ENCODE measurements at regions not wholly inside any gene's neighbourhood (a gene's known extent, or its start where the extent isn't known, plus 50 kb on each side); places are given as distances from the start of the nearest gene placed in this dataset.
"Not testable (repeated sequence)": the region's sequence is repeated elsewhere in the genome, so short reads cannot be mapped to it uniquely, and the experiment has no call there.

GRCh38 chr14:82814339-82814738, 1280.7 kb upstream of the SEL1L start:
- not testable (repeated sequence) for H3K9me3 Mint-ChIP-seq; ATAC-seq; H3K27me3 Mint-ChIP-seq (ENCODE audit: low read depth); H3K36me3 Mint-ChIP-seq (ENCODE audit: insufficient read depth); DNase-seq; H3K4me1 Mint-ChIP-seq (ENCODE audit: low read depth); H3K4me3 Mint-ChIP-seq

- Mint-ChIP-seq H3K9me3 (peaks cover 9% of the 10 kb centered on the region), H3K27me3 (ENCODE audit: low read depth) (no peaks in the 10 kb centered on the region), H3K36me3 (ENCODE audit: insufficient read depth) (no peaks in the 10 kb centered on the region), H3K4me1 (ENCODE audit: low read depth) (no peaks in the 10 kb centered on the region), H3K4me3 (no peak overlapping the region)
- no peak for ATAC-seq
- DNase-seq: no peak
These were observed 1296.9 kb upstream of the SEL1L start for GRCh38 chr14:82830596-82830995.

GRCh38 chr14:82836256-82836950, 1302.8 kb upstream of the SEL1L start:
- Mint-ChIP-seq H3K4me3 (no peak overlapping the region), H3K36me3 (ENCODE audit: insufficient read depth) (no peaks in the 10 kb centered on the region), H3K9me3 (peaks cover 10% of the 10 kb centered on the region), H3K4me1 (ENCODE audit: low read depth) (no peaks in the 10 kb centered on the region), H3K27me3 (ENCODE audit: low read depth) (no peaks in the 10 kb centered on the region)
- ATAC-seq (no peak), DNase-seq (no peak)

GRCh38 chr14:82837611-82838140, 1304.0 kb upstream of the SEL1L start:
- Mint-ChIP-seq H3K4me3 (no peak overlapping the region), H3K27me3 (ENCODE audit: low read depth) (no peaks in the 10 kb centered on the region)

GRCh38 chr14:82850576-82850975, 1316.9 kb upstream of the SEL1L start:
- no peaks in the 10 kb centered on the region for H3K36me3 Mint-ChIP-seq (ENCODE audit: insufficient read depth)
- H3K4me3 Mint-ChIP-seq: no peak overlapping the region
- DNase-seq (no peak), ATAC-seq (no peak)
- H3K27me3 Mint-ChIP-seq (ENCODE audit: low read depth): no peaks in the 10 kb centered on the region
- H3K9me3 Mint-ChIP-seq: peaks cover 16% of the 10 kb centered on the region
- no peaks in the 10 kb centered on the region for H3K4me1 Mint-ChIP-seq (ENCODE audit: low read depth)

More at GRCh38 chr14:82837611-82838140, 1304.0 kb upstream of the SEL1L start:
- ATAC-seq: no peak
- H3K9me3 Mint-ChIP-seq: peaks cover 9% of the 10 kb centered on the region
- H3K4me1 Mint-ChIP-seq (ENCODE audit: low read depth): no peaks in the 10 kb centered on the region
- H3K36me3 Mint-ChIP-seq (ENCODE audit: insufficient read depth): no peaks in the 10 kb centered on the region
- no peak for DNase-seq

DNA sequence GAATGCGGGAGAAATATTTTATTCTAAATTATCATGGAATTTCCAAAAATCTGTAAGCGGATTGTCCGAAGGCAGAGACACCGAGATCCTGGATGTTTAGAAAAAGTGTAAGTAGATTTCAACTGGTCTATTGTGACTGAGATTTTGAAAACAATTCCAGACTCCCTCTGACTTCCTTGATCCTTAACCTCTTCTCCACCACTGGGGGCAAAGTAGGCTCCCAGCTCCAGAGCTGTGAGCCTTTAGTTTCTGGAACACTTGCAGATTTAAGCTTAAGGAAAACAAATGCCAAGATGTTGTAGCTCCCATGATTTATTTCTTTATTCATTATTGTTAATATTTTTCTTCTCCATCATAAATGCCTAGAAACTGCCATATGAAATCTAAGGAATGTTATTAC, 1320.5 kb upstream of the SEL1L start:
- H3K4me3 Mint-ChIP-seq: no peak overlapping the region
- peaks cover 21% of the 10 kb centered on the region for H3K9me3 Mint-ChIP-seq
- no peaks in the 10 kb centered on the region for H3K4me1 Mint-ChIP-seq (ENCODE audit: low read depth)
- ATAC-seq (no peak), DNase-seq (no peak)
- H3K36me3 Mint-ChIP-seq (ENCODE audit: insufficient read depth): no peaks in the 10 kb centered on the region
- H3K27me3 Mint-ChIP-seq (ENCODE audit: low read depth): no peaks in the 10 kb centered on the region

DNA sequence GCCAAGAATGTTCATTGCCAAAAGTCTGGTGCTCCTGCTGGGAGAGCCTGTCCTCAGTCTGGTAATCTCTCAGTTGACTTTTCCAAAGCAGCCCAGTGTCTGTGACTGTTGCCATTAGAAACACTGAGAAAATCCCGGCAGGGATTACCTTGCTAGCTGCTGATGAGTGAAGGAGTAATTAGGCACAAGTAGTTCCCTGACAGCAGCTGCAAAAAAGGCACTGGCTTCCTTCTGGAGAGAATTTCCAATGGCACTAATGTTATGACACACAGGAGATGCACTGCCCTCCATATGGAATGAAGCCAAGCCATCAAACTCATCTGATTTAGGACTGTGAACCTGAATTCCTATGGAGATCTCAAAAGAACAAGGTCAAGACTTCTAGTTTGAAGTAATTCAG, 1321.2 kb upstream of the SEL1L start:
- Mint-ChIP-seq H3K4me3 (no peak overlapping the region), H3K27me3 (ENCODE audit: low read depth) (no peaks in the 10 kb centered on the region), H3K9me3 (peaks cover 18% of the 10 kb centered on the region), H3K36me3 (ENCODE audit: insufficient read depth) (no peaks in the 10 kb centered on the region), H3K4me1 (ENCODE audit: low read depth) (no peaks in the 10 kb centered on the region)
- ATAC-seq (no peak), DNase-seq (no peak)

- peaks cover 23% of the 10 kb centered on the region for H3K9me3 Mint-ChIP-seq
These were observed 1322.3 kb upstream of the SEL1L start for GRCh38 chr14:82855912-82856391.

DNA sequence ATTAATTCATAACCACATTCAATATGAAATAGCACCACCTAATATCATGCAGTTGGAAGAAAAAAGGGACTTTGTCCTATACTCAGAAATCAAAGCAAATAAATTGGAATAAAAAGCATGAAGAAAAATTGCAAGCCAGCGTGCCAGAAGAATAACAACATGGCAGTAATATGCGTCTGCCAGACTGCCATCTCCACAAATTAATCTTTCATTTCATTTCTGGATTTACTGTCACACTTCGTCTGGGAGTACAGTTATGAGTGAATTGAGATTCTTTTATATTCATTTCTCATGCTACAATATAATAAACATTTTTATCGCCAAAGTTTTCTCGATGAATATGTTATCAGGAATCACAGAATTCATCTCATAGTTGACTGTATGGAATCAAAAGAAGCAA, 1327.7 kb upstream of the SEL1L start:
- no peaks in the 10 kb centered on the region for H3K36me3 Mint-ChIP-seq (ENCODE audit: insufficient read depth)
- ATAC-seq (no peak), DNase-seq (no peak)
- H3K9me3 Mint-ChIP-seq: peaks cover 24% of the 10 kb centered on the region
- H3K27me3 Mint-ChIP-seq (ENCODE audit: low read depth): no peaks in the 10 kb centered on the region
- no peaks in the 10 kb centered on the region for H3K4me1 Mint-ChIP-seq (ENCODE audit: low read depth)
- no peak overlapping the region for H3K4me3 Mint-ChIP-seq

More at GRCh38 chr14:82855912-82856391, 1322.3 kb upstream of the SEL1L start:
- H3K27me3 Mint-ChIP-seq (ENCODE audit: low read depth): no peaks in the 10 kb centered on the region
- ATAC-seq (no peak), DNase-seq (no peak)
- H3K4me1 Mint-ChIP-seq (ENCODE audit: low read depth): no peaks in the 10 kb centered on the region
- H3K36me3 Mint-ChIP-seq (ENCODE audit: insufficient read depth): no peaks in the 10 kb centered on the region
- H3K4me3 Mint-ChIP-seq: no peak overlapping the region

- Mint-ChIP-seq H3K4me1 (ENCODE audit: low read depth) (no peaks in the 10 kb centered on the region), H3K36me3 (ENCODE audit: insufficient read depth) (no peaks in the 10 kb centered on the region), H3K4me3 (no peak overlapping the region), H3K27me3 (ENCODE audit: low read depth) (no peaks in the 10 kb centered on the region), H3K9me3 (peaks cover 17% of the 10 kb centered on the region)
- DNase-seq: no peak
- ATAC-seq: no peak
These were observed 1338.8 kb upstream of the SEL1L start for GRCh38 chr14:82872494-82872893.

- Mint-ChIP-seq H3K4me1 (ENCODE audit: low read depth) (no peaks in the 10 kb centered on the region), H3K27me3 (ENCODE audit: low read depth) (no peaks in the 10 kb centered on the region)
These were observed 1345.3 kb upstream of the SEL1L start for GRCh38 chr14:82878951-82879350.

GRCh38 chr14:82879949-82880535, 1346.4 kb upstream of the SEL1L start:
- ATAC-seq: no peak
- Mint-ChIP-seq H3K4me3 (no peak overlapping the region), H3K27me3 (ENCODE audit: low read depth) (no peaks in the 10 kb centered on the region), H3K36me3 (ENCODE audit: insufficient read depth) (no peaks in the 10 kb centered on the region), H3K9me3 (peaks cover 15% of the 10 kb centered on the region), H3K4me1 (ENCODE audit: low read depth) (no peaks in the 10 kb centered on the region)
- no peak for DNase-seq

More at GRCh38 chr14:82878951-82879350, 1345.3 kb upstream of the SEL1L start:
- DNase-seq (no peak), ATAC-seq (no peak)
- H3K9me3 Mint-ChIP-seq: peaks cover 15% of the 10 kb centered on the region
- no peak overlapping the region for H3K4me3 Mint-ChIP-seq
- no peaks in the 10 kb centered on the region for H3K36me3 Mint-ChIP-seq (ENCODE audit: insufficient read depth)

- peaks cover 13% of the 10 kb centered on the region for H3K9me3 Mint-ChIP-seq
- ATAC-seq: no peak
These were observed 1353.0 kb upstream of the SEL1L start for GRCh38 chr14:82886670-82887069.

GRCh38 chr14:82889701-82890100, 1356.0 kb upstream of the SEL1L start:
- no peak for DNase-seq
- ATAC-seq: no peak
- Mint-ChIP-seq H3K27me3 (ENCODE audit: low read depth) (no peaks in the 10 kb centered on the region), H3K36me3 (ENCODE audit: insufficient read depth) (no peaks in the 10 kb centered on the region), H3K9me3 (peaks cover 13% of the 10 kb centered on the region), H3K4me3 (no peak overlapping the region), H3K4me1 (ENCODE audit: low read depth) (no peaks in the 10 kb centered on the region)

More at GRCh38 chr14:82886670-82887069, 1353.0 kb upstream of the SEL1L start:
- no peaks in the 10 kb centered on the region for H3K4me1 Mint-ChIP-seq (ENCODE audit: low read depth)
- no peaks in the 10 kb centered on the region for H3K36me3 Mint-ChIP-seq (ENCODE audit: insufficient read depth)
- no peaks in the 10 kb centered on the region for H3K27me3 Mint-ChIP-seq (ENCODE audit: low read depth)
- no peak for DNase-seq
- H3K4me3 Mint-ChIP-seq: no peak overlapping the region

GRCh38 chr14:82896476-82896875, 1362.8 kb upstream of the SEL1L start:
- H3K4me3 Mint-ChIP-seq: no peak overlapping the region
- H3K27me3 Mint-ChIP-seq (ENCODE audit: low read depth): no peaks in the 10 kb centered on the region
- no peak for DNase-seq
- peaks cover 13% of the 10 kb centered on the region for H3K9me3 Mint-ChIP-seq
- no peaks in the 10 kb centered on the region for H3K36me3 Mint-ChIP-seq (ENCODE audit: insufficient read depth)
- ATAC-seq: no peak
- H3K4me1 Mint-ChIP-seq (ENCODE audit: low read depth): no peaks in the 10 kb centered on the region
